NCI-H128 (cell line): ENCODE measurements at regions not wholly inside any gene's neighbourhood (a gene's known extent, or its start where the extent isn't known, plus 50 kb on each side); places are given as distances from the start of the nearest gene placed in this dataset.
"Not testable (repeated sequence)": the region's sequence is repeated elsewhere in the genome, so short reads cannot be mapped to it uniquely, and the experiment has no call there.

Experiments used
- DNase-seq: peaks from one replicate; lab custom pipeline; 2025; ENCODE audit not compliant: unreplicated experiment; lab: John Stamatoyannopoulos, UW

- DNase-seq = no peak
Measured at GRCh38 chr15:69668039-69668705, 215.6 kb downstream of the RPLP1 start.

DNA sequence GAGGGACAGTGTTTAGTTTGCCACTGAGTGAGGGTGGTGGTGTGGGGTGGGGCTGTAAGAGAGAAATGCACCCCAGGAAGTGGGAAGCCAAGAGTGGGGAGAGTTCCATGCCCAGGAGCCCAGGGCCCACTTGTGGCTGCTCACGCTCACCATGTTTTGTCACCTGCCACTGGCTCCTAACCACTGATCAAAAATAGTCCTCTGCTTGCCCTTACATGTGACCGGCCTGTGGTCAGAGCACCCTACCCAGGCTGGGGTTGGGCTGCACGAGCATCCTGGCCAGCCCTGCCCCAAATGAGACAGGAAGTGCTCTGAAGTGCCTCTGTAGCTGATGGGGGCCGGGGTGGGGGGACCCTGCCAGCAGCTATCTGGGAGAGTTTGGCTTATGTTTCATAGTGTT lies 216.3 kb downstream of the RPLP1 start:
- DNase-seq = no peak

DNA sequence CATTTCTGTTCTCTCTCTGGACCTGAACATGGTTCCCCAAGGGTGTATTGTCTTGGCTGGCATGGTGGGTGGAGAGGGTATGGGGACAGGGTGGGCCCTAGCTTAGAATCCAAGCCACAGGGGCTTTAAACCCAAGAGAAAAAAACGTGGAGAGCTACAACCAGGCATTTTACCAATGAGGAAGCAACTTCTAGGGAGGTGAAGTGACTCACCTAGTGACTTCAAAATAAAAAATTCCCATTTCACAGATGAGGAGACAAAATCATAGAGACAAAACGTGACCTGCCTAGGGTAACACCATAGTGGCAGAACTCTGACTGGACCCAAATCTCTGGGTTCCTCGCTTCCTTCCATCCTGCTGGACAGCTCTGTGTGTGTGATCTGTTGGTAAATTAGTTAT lies 216.8 kb downstream of the RPLP1 start:
- DNase-seq = no peak

- DNase-seq = no peak
Measured at GRCh38 chr15:69673291-69673881, 220.8 kb downstream of the RPLP1 start.

DNA sequence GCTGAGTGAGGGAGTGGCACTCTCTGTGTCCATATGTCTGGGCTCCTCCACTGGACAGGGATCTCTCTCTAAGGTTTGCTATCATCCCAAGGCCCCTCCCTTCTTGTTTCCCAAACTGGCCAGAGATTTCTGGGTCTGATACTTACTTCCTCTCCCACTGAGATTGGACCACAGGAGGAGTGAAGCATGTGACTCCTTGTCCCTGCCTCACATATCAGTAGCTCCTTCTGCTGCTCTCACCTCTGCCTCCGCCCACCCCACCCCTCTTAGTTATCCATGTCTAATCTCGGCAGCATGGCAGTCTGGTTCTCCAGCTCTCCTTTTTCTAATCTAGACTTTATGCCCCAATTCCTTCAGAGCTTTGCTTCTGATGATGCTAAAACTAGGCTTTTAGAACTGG lies 223.1 kb downstream of the RPLP1 start:
- DNase-seq = no peak

- no peak for DNase-seq
Measured at GRCh38 chr15:69677403-69677802, 224.8 kb downstream of the RPLP1 start.

DNA sequence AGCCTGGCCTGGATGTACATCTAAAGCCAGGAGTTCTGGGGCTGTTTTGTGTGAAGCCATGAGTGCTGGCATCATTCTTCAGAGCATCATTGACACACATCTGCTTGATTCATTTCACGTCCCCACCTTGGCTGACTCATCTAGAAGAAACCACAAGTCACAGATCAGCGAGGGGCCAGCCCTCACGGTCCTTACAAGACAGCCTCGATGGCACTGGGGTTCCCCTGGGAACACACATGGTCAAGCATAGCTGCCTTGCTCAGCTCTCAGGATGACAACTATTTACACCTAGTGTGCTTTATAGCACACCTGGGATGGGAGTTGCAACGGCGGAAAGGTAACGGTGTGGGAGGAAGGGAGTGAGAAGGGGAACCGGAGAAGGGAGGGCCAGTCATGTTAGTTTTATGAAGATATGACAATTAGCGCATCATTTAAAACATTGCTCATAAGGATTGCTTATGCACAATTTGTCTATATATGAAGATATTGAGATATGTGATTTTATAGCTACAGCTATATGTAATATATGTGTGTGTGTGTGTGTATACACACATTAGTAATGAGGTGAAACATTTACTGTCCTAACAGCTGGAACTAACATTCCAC lies 227.1 kb downstream of the RPLP1 start:
- DNase-seq = no peak

GRCh38 chr15:69684823-69685222 lies 232.2 kb downstream of the RPLP1 start:
- not testable (repeated sequence) for DNase-seq

DNA sequence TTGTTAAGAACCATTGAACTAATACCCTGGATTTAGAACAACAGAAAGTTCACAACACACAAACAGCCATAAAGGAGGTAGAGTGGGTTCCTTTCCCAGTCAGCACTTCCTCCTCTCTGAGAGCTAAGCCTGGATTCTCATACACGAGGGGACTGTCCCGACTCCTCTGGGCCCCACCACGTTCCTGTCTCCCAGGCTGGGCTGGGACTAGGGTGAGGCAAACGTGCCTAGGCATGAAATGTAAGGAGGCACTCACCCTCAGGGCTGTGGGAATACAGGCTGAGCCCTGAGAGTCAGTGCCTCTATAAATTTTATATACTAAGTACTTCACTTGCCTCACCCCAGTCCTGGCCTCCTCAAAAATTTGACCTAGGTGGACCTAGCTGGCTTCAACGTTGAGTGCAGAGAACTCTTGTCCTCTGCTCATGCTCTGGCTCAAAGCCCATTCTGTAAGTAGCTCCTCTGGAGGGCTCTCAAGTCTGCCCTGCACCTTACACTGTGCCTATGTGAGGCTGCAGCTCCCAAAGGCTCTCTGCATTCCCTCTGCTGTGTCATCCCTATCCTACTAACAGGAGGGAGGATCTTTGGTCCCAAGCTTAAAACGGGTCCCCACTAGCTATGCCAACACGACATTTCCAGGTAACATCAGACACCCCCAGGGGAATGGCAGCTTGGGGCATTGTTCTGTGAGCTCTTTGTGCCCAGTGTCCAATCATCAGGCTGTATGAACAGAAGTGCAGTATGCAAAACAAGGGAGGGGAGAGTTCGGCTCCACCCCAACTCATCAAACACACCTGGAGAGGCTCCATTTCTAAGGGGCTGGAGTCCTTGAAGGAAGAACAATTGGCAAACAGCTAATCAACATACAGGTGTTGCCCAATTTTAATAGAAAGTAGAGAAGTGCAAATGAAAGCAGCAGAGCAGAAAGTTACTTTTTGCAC lies 233.2 kb downstream of the RPLP1 start:
- peak; percentile 71 for DNase-seq

- DNase-seq = no peak
Measured at GRCh38 chr15:69686626-69687025, 234.0 kb downstream of the RPLP1 start.

- no peak for DNase-seq
Measured at GRCh38 chr15:69689133-69689532, 236.5 kb downstream of the RPLP1 start.

DNA sequence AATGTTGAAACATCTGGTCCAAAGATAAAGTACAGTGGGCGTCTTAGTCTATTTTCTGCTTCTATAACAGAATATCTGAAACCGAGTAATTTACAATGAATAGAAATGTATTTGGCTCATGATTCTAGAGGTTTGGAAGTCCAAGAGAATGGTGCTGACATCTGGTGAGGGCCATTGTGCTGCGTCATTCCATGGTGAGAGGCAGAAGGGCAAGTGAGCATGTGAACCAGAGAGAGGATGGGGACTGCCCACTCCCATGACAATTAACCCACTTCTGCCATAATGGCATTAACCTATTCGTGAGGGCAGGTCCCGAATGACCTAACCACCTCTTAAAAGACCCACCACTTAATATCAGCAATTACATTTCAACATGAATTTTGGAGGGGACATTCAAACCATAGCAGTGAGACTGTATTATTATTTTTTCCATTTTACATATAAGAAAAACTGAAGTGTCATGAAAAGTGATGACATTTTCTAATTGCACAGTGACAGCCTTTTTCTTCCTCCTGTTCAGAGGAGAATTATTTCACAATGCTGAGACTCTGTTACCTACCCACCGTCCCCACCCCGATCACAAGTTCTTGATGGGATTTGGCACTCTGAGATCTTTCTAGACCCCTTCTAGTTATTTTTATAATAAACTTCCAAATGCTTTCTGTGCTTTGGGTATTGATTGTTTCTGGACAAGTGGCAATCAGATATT lies 238.8 kb downstream of the RPLP1 start:
- no peak for DNase-seq

- no peak for DNase-seq
Measured at GRCh38 chr15:69692342-69692741, 239.7 kb downstream of the RPLP1 start.

DNA sequence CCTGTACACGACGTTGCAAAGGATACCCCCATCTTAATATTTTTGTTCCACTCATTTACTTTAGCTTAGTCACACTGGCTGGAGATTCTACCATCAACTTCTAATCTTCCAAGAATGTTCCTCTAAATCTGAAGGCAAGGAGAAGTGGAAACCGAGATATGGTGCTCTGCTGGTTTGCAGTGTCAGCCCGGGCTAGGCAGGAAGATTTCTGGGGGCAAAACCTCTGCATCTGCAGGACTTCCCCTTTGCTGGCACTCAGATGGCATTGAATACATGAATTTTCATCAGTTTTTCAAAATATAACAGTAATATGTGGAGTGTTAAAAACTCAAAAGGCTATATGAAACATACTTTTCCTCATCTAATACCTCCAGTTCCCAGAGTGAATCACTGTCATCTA lies 240.4 kb downstream of the RPLP1 start:
- no peak for DNase-seq

GRCh38 chr15:69696946-69697345 lies 244.3 kb downstream of the RPLP1 start:
- no peak for DNase-seq

DNA sequence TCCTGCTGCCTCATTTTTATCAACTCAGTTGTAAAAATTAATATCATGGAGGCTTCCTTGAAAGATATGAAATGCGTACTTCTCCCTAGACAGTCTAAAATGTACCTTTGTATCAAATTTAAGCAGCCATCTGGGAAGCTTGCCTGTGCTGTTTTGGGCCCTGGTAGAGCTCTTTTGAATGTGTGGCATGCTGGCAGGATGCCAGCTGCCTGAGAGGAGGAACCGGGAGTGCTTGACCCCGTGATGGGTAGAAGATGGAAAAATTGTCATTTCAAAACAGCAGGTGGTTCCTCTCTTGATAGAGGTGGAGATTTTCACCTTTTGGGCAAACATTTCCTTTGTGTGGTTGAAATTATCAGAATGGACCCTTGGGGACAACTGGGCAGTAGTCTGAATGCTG lies 245.3 kb downstream of the RPLP1 start:
- DNase-seq = peak; percentile 47

DNA sequence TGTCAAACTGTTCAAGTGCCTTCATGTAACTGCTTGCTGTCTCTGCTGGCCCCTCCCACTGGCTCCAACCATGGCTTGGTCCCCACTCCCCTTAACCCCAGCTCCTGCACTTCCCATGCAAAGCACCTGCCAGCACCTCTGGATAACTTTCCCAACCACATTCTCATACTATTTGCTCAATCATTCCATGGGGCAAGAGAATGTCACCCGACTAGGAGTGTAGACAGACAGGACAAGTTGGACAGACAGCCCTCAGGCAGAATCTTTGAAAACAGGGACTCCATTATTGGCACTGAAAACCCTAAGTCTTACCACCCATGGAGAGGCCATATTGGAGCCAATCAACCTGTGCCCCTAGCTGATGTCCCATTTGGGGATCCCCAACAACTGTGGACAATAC lies 246.5 kb downstream of the RPLP1 start:
- DNase-seq = no peak

GRCh38 chr15:69700380-69700779 lies 247.8 kb downstream of the RPLP1 start:
- DNase-seq = no peak

DNA sequence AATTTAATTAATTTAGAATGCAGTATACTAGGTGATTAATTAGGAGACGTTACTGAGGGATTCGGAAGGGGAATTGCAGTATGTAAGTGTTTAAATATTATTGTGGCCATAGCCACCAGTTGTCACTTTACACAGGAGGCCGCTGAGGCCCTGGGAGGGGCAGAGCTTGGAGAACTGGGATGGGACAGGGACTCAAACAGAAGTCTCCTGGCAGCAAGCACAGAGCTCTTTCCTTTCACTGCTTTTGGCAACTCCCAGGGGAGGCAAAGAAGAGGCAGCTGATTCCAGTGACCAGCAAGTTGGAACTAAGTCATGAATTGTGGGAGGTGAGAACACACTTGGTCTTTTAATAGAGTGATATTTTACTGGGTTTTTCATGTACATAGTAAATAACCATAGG lies 248.6 kb downstream of the RPLP1 start:
- no peak for DNase-seq

GRCh38 chr15:69703532-69704187 lies 251.0 kb downstream of the RPLP1 start:
- DNase-seq = no peak
